Tibial nerve (tissue), 4 donors: ENCODE measurements at regions not wholly inside any gene's neighbourhood (a gene's known extent, or its start where the extent isn't known, plus 50 kb on each side); places are given as distances from the start of the nearest gene placed in this dataset.

Experiments
- DNase-seq, 2 donors: peaks; one replicate each; pipeline ENCODE4 v3.0.0-alpha.2; 2019; ENCODE audit warnings: low spot score in 2 of 2
- H3K27ac ChIP-seq, 4 donors: fragments of 200-600 bp; sonication (generic) in 3 of 4; one replicate each; pipeline ENCODE4 v1.5.1; 2017 to 2019; ENCODE audit warnings: mild to moderate bottlenecking in 1 of 4
- H3K27me3 ChIP-seq, 2 donors: fragments of 200-600 bp; sonication (generic) in 1 of 2; one replicate each; pipeline versions ENCODE4 v1.5.1 to v1.6.0; 2017 to 2019
- H3K36me3 ChIP-seq, 3 donors: fragments of 200-600 bp; sonication (generic); one replicate each; pipeline ENCODE4 v1.5.1; 2018 to 2019
- H3K4me1 ChIP-seq, 4 donors: fragments of 200-600 bp; sonication (generic) in 3 of 4; one replicate each; pipeline ENCODE4 v1.5.1; 2017 to 2019
- H3K4me3 ChIP-seq, 4 donors: fragments of 200-600 bp; sonication (generic) in 3 of 4; one replicate each; pipeline ENCODE4 v1.5.1; 2017 to 2019; ENCODE audit warnings: mild to moderate bottlenecking in 1 of 4, moderate library complexity in 1 of 4
- H3K9me3 ChIP-seq, 4 donors: fragments of 200-600 bp; sonication (generic) in 3 of 4; one replicate each; pipeline ENCODE4 v1.5.1; 2017 to 2019
- EP300 ChIP-seq, 2 donors: sonication (generic); formaldehyde crosslinking; IDR thresholded peaks; one replicate each; pipeline ENCODE4 v1.6.1; 2017; ENCODE audit warnings: antibody characterized with exemption in 2 of 2, mild to moderate bottlenecking in 1 of 2
- POLR2A ChIP-seq, 2 donors: fragments of 450-650 bp; IDR thresholded peaks; one replicate each; pipeline ENCODE4 v1.6.1; 2017; ENCODE audit warnings: antibody characterized with exemption in 2 of 2, mild to moderate bottlenecking in 2 of 2, moderate library complexity in 2 of 2
- WGBS, 2 donors: methylation state at CpG; one replicate each; pipeline ENCODE4 v1.1.5; 2018; 5-methylcytosine and 5-hydroxymethylcytosine counted together
- TF ChIP-seq, protein P1 (sequence below), 5 experiments: fragments of 200-600 bp in 3 of 5; fragments of 450-650 bp in 2 of 5; sonication (generic) in 3 of 5; IDR thresholded peaks; one replicate each; pipeline ENCODE4 v1.5.1; 2016 to 2019; ENCODE audit warnings: antibody characterized with exemption in 5 of 5, mild to moderate bottlenecking in 3 of 5, moderate library complexity in 2 of 5

DNA sequence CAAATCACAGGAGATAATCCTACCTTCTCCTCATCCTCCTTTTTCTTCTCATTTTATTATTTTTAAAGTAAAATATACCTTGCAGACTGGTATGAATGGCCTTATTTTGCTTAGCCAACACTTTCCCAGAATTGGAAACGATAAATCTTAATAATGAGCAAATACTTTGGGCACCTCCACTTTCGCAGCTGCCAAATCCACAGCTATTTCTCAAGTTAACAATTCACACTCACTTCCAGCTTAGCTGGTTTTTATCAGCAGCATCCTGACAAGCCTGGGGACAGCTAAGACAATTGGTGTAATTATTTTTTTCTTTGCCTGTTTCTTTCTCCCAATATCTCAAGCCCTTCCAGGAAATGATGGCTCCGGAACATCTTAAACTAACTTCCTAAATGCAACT lies 867.5 kb upstream of the TMEM132C start:
- WGBS, 2 donors, result 69 to 79% methylated on average over 3 of the region's 3 CpGs
- DNase-seq, result no peak

DNA sequence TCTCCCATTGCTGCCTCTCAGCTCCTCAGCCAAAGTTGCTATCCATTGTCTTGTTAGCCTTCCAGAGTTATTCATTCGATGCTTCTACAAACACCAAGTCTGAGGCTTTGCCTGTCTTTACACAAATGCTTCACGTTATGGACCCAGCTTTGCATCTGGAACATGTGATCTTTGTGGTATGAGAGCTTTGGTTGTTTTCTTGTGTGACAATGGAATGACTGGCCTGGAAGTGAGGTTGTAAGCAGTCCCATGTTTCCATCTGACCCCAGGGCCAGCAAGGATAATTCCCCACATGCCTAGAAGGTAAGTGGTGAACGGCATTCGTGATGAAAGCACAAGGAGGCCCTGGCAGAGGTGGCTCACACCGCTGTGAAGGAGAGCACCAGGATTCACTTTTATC lies 866.7 kb upstream of the TMEM132C start:
- TF ChIP-seq POLR2A (IDR thresholded peaks at IDR 0.05) (no peak), EP300 (IDR thresholded peaks at IDR 0.05) (no peak)
- TF ChIP-seq, protein P1, sequence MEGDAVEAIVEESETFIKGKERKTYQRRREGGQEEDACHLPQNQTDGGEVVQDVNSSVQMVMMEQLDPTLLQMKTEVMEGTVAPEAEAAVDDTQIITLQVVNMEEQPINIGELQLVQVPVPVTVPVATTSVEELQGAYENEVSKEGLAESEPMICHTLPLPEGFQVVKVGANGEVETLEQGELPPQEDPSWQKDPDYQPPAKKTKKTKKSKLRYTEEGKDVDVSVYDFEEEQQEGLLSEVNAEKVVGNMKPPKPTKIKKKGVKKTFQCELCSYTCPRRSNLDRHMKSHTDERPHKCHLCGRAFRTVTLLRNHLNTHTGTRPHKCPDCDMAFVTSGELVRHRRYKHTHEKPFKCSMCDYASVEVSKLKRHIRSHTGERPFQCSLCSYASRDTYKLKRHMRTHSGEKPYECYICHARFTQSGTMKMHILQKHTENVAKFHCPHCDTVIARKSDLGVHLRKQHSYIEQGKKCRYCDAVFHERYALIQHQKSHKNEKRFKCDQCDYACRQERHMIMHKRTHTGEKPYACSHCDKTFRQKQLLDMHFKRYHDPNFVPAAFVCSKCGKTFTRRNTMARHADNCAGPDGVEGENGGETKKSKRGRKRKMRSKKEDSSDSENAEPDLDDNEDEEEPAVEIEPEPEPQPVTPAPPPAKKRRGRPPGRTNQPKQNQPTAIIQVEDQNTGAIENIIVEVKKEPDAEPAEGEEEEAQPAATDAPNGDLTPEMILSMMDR (IDR thresholded peaks at IDR 0.05), result no peak
- H3K27ac ChIP-seq, result no peak overlapping the region
- H3K27me3 ChIP-seq, result no peaks in the 10 kb centered on the region
- H3K36me3 ChIP-seq, result no peaks in the 10 kb centered on the region
- no peaks in the 10 kb centered on the region for H3K9me3 ChIP-seq
- DNase-seq, result no peak
- 45% methylated on average over 5 of the region's 5 CpGs for WGBS, 2 donors
- H3K4me3 ChIP-seq, result no peak overlapping the region
- no peaks in the 10 kb centered on the region for H3K4me1 ChIP-seq

More for the DNA sequence above, 867.5 kb upstream of the TMEM132C start:
- Histone ChIP-seq H3K4me1 (no peaks in the 10 kb centered on the region), H3K9me3 (no peaks in the 10 kb centered on the region), H3K4me3 (no peak overlapping the region), H3K27me3 (no peaks in the 10 kb centered on the region), H3K36me3 (no peaks in the 10 kb centered on the region), H3K27ac (no peak overlapping the region)
- TF ChIP-seq, protein P1 (IDR thresholded peaks at IDR 0.05), result no peak
- TF ChIP-seq EP300 (IDR thresholded peaks at IDR 0.05), result no peak
- TF ChIP-seq POLR2A (IDR thresholded peaks at IDR 0.05), result no peak

DNA sequence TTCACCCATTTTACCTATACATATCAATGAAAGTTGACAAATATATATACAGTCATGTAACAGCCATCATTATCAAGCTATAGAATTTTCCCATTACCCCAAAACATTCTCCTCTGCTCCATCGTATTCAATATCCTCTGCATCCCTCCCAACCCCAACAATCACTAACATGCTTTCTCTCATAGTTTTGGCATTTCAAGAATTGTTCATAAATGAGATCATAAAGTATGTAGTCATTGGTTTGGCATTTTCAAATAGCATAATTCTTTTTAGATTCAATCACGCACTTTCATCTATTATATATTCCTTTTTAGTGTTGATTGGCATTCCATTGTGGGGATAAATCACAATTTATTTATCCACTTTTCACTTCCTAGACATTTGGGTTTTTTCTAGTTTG lies 866.0 kb upstream of the TMEM132C start:
- Histone ChIP-seq H3K27ac (no peak overlapping the region), H3K27me3 (no peaks in the 10 kb centered on the region), H3K4me1 (no peaks in the 10 kb centered on the region), H3K9me3 (no peaks in the 10 kb centered on the region), H3K4me3 (no peak overlapping the region), H3K36me3 (no peaks in the 10 kb centered on the region)
- no peak for DNase-seq
- TF ChIP-seq, protein P1 (IDR thresholded peaks at IDR 0.05), result no peak
- TF ChIP-seq POLR2A (IDR thresholded peaks at IDR 0.05), result no peak
- TF ChIP-seq EP300 (IDR thresholded peaks at IDR 0.05), result no peak
- 29 to 38% methylated on average over 2 of the region's 2 CpGs for WGBS, 2 donors

DNA sequence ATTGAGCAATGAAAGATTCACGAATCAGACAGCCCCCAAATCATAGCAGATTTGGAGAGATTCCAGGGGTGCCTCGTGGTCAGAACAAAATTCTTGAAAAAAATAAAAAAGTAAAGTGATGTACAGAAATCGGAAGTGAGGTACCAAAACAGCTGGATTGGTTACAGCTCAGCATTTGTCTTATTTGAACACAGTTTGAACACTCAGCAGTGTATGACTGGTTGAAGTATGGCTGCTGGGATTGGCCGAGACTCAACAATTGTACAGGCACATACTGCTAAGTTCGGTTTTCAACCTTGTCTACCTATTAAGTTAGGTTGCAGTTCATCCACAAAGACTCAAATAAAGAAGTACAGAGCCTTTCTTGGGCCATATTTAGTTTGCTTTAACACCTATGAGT lies 865.4 kb upstream of the TMEM132C start:
- Histone ChIP-seq H3K36me3 (no peaks in the 10 kb centered on the region), H3K27ac (no peak overlapping the region), H3K4me1 (no peaks in the 10 kb centered on the region), H3K27me3 (no peaks in the 10 kb centered on the region), H3K4me3 (no peak overlapping the region), H3K9me3 (no peaks in the 10 kb centered on the region)
- TF ChIP-seq, protein P1 (IDR thresholded peaks at IDR 0.05), result no peak
- no peak for TF ChIP-seq EP300 (IDR thresholded peaks at IDR 0.05)
- TF ChIP-seq POLR2A (IDR thresholded peaks at IDR 0.05), result no peak
- WGBS, 2 donors, result 46 to 49% methylated on average over 5 of the region's 5 CpGs
- DNase-seq, result no peak

DNA sequence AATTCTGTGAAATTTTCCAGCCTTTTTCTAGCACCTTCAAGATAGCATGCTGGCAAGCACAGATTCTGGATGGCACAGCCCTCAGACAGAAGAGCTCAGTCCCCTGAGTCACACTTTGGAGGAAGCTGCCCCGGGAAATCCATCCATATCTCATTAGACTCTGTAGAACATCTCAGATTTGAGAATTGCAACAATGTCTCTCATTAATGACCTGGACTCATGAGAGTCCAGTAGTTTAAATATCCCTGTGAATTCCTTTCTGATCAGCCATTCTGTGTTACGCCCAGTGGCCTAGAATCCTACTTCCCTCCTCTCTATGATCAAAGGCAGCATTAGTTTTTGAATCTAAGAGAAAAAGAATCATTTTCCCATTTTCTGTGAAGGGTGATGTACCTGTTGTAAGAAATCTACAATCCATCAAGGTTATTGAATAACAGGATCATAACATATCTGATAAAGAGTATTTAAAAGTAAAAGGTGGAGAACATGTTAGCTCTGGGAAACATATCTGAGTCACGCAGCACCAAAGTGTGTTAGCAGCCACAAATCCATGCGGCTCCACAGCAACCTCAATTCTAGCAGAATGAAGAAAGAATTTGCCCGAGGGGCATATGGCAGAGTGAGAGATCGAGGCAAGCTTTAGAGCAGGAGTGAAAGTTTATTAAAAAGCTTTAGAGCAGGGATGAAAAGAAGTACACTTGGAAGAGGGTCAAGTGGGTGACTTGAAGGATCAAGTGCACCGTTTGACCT lies 855.6 kb upstream of the TMEM132C start:
- Histone ChIP-seq H3K27me3 (no peaks in the 10 kb centered on the region), H3K9me3 (no peaks in the 10 kb centered on the region), H3K27ac (no peak overlapping the region), H3K4me3 (no peak overlapping the region), H3K36me3 (no peaks in the 10 kb centered on the region), H3K4me1 (no peaks in the 10 kb centered on the region)
- 76 to 85% methylated on average over 7 of the region's 7 CpGs for WGBS, 2 donors
- no peak for TF ChIP-seq POLR2A (IDR thresholded peaks at IDR 0.05)
- TF ChIP-seq EP300 (IDR thresholded peaks at IDR 0.05), result no peak
- TF ChIP-seq, protein P1 (IDR thresholded peaks at IDR 0.05), result no peak
- no peak for DNase-seq
